ENCODE measurements at regions not wholly inside any gene's neighbourhood (a gene's known extent, or its start where the extent isn't known, plus 50 kb on each side); places are given as distances from the start of the nearest gene placed in this dataset.

- H3K27ac Mint-ChIP-seq, result no peak overlapping the region
These were observed 164.1 kb upstream of the GJE1 start for GRCh38 chr6:141968632-141969031.

GRCh38 chr6:141965016-141965545 is 167.6 kb upstream of the GJE1 start:
- peaks cover 9% of the 10 kb centered on the region for H3K4me1 Mint-ChIP-seq
- no peak overlapping the region for H3K27ac Mint-ChIP-seq
- TF ChIP-seq CTCF (IDR thresholded peaks at IDR 0.05; ENCODE audit: unreplicated experiment in 3 of 3), result no peak

More at GRCh38 chr6:141968632-141969031, 164.1 kb upstream of the GJE1 start:
- peaks cover 9% of the 10 kb centered on the region for H3K4me1 Mint-ChIP-seq
- H3K9me3 Mint-ChIP-seq, result peaks cover 8% of the 10 kb centered on the region
- TF ChIP-seq CTCF (IDR thresholded peaks at IDR 0.05; ENCODE audit: unreplicated experiment in 3 of 3), result no peak
- no peaks in the 10 kb centered on the region for H3K27me3 Mint-ChIP-seq (ENCODE audit: low read depth)
- no peaks in the 10 kb centered on the region for H3K36me3 Mint-ChIP-seq (ENCODE audit: low read depth)
- H3K4me3 Mint-ChIP-seq, result no peak overlapping the region

GRCh38 chr6:141963543-141964295 is 169.0 kb upstream of the GJE1 start:
- Mint-ChIP-seq H3K4me1 (peaks cover 9% of the 10 kb centered on the region), H3K4me3 (no peak overlapping the region), H3K27ac (no peak overlapping the region), H3K27me3 (ENCODE audit: low read depth) (no peaks in the 10 kb centered on the region), H3K9me3 (peaks cover 3% of the 10 kb centered on the region), H3K36me3 (ENCODE audit: low read depth) (no peaks in the 10 kb centered on the region)
- TF ChIP-seq CTCF (IDR thresholded peaks at IDR 0.05; ENCODE audit: unreplicated experiment in 3 of 3), result no peak

More at GRCh38 chr6:141965016-141965545, 167.6 kb upstream of the GJE1 start:
- Mint-ChIP-seq H3K27me3 (ENCODE audit: low read depth) (no peaks in the 10 kb centered on the region), H3K4me3 (no peak overlapping the region), H3K36me3 (ENCODE audit: low read depth) (no peaks in the 10 kb centered on the region), H3K9me3 (peaks cover 8% of the 10 kb centered on the region)

GRCh38 chr6:141957271-141957670 is 175.5 kb upstream of the GJE1 start:
- Mint-ChIP-seq H3K9me3 (peaks cover 15% of the 10 kb centered on the region), H3K27me3 (ENCODE audit: low read depth) (no peaks in the 10 kb centered on the region), H3K4me1 (no peaks in the 10 kb centered on the region), H3K4me3 (no peak overlapping the region), H3K27ac (no peak overlapping the region), H3K36me3 (ENCODE audit: low read depth) (no peaks in the 10 kb centered on the region)
- TF ChIP-seq CTCF (IDR thresholded peaks at IDR 0.05; ENCODE audit: unreplicated experiment in 3 of 3), result no peak

- Mint-ChIP-seq H3K4me1 (no peaks in the 10 kb centered on the region), H3K27me3 (ENCODE audit: low read depth) (no peaks in the 10 kb centered on the region), H3K36me3 (ENCODE audit: low read depth) (no peaks in the 10 kb centered on the region), H3K4me3 (no peak overlapping the region), H3K9me3 (peaks cover 20% of the 10 kb centered on the region), H3K27ac (no peak overlapping the region)
- TF ChIP-seq CTCF (IDR thresholded peaks at IDR 0.05; ENCODE audit: unreplicated experiment in 3 of 3), result no peak
These were observed 175.9 kb upstream of the GJE1 start for GRCh38 chr6:141956868-141957267.

All from nephron (organoid).